HepG2 (cell line): ENCODE measurements at regions not wholly inside any gene's neighbourhood (a gene's known extent, or its start where the extent isn't known, plus 50 kb on each side); places are given as distances from the start of the nearest gene placed in this dataset.

ENCODE experiments used
- FOSL1 ChIP-seq: sonication (generic); formaldehyde crosslinking; IDR thresholded peaks from 2 replicates; pipeline ENCODE4 v1.9.0; 2021; ENCODE audit warnings: missing genetic modification reagents, borderline replicate concordance
- FOSL2 ChIP-seq: sonication (generic); formaldehyde crosslinking; IDR thresholded peaks from 2 replicates; pipeline ENCODE4 v1.4.0; 2020; ENCODE audit warnings: missing genetic modification reagents
- HES4 ChIP-seq: sonication (generic); formaldehyde crosslinking; IDR thresholded peaks from 2 replicates; pipeline ENCODE4 v1.9.0; 2021; ENCODE audit warnings: mild to moderate bottlenecking, missing genetic modification reagents, borderline replicate concordance
- IKZF4 ChIP-seq: sonication (generic); formaldehyde crosslinking; IDR thresholded peaks from 2 replicates; pipeline ENCODE4 v1.5.1; 2020; ENCODE audit warnings: borderline replicate concordance, mild to moderate bottlenecking, low read depth, missing genetic modification reagents; ENCODE audit errors: not compliant biosample characterization
- NFATC3 ChIP-seq: sonication (generic); formaldehyde crosslinking; IDR thresholded peaks from 2 replicates; pipeline ENCODE4 v1.5.1; 2020; ENCODE audit warnings: mild to moderate bottlenecking, missing genetic modification reagents
- PCBP2 ChIP-seq: fragments of 200-400 bp; formaldehyde crosslinking; optimal IDR thresholded peaks from 2 replicates; pipeline ENCODE3; 2018; ENCODE audit warnings: low read length, low read depth; ENCODE audit not compliant: poor library complexity, severe bottlenecking
- RARA ChIP-seq: IDR thresholded peaks from 2 replicates; pipeline ENCODE4 v1.6.1; 2016; ENCODE audit warnings: missing genetic modification reagents, missing compliant biosample characterization
- SAP130 ChIP-seq: IDR thresholded peaks from 2 replicates; pipeline ENCODE4 v1.6.1; 2016; ENCODE audit warnings: low read depth
- SMARCE1 ChIP-seq: fragments of 450-650 bp; IDR thresholded peaks from 2 replicates; pipeline ENCODE4 v1.6.1; 2017; ENCODE audit warnings: borderline replicate concordance
- SOX13 ChIP-seq, 3 experiments: fragments of 450-650 bp in 1 of 3; sonication (generic) in 1 of 3; formaldehyde crosslinking in 1 of 3; IDR thresholded peaks in 2 of 3; conservative IDR thresholded peaks in 1 of 3; 2 replicates each; pipeline versions ENCODE4 v1.5.0 to v1.6.1; 2016 to 2020; ENCODE audit warnings: antibody characterized with exemption in 1 of 3, mild to moderate bottlenecking in 1 of 3, missing compliant biosample characterization in 1 of 3, missing genetic modification reagents in 1 of 3, moderate library complexity in 1 of 3
- SOX5 ChIP-seq: IDR thresholded peaks from 2 replicates; pipeline ENCODE4 v1.6.1; 2016; ENCODE audit warnings: borderline replicate concordance
- ZNF564 ChIP-seq: sonication (generic); formaldehyde crosslinking; IDR thresholded peaks from 2 replicates; pipeline ENCODE4 v1.8.1; 2023; ENCODE audit warnings: mild to moderate bottlenecking, missing genetic modification reagents
- ZNF839 ChIP-seq: sonication (generic); formaldehyde crosslinking; IDR thresholded peaks from 2 replicates; pipeline ENCODE4 v1.4.0; 2020; ENCODE audit warnings: missing genetic modification reagents, mild to moderate bottlenecking, borderline replicate concordance
- TF ChIP-seq, protein P1 (sequence below): sonication (generic); formaldehyde crosslinking; IDR thresholded peaks from 2 replicates; pipeline ENCODE4 v1.4.0; 2020; ENCODE audit warnings: missing genetic modification reagents
- TF ChIP-seq, protein P2 (sequence below): sonication (generic); formaldehyde crosslinking; IDR thresholded peaks from 2 replicates; pipeline ENCODE4 v1.4.0; 2020; ENCODE audit warnings: low read depth, missing genetic modification reagents
- TF ChIP-seq, protein P3 (sequence below): sonication (generic); formaldehyde crosslinking; IDR thresholded peaks from 2 replicates; pipeline ENCODE4 v1.8.0; 2022; ENCODE audit warnings: mild to moderate bottlenecking, missing genetic modification reagents
- TF ChIP-seq, protein P4 (sequence below): sonication (generic); formaldehyde crosslinking; IDR thresholded peaks from 2 replicates; pipeline ENCODE4 v1.4.0; 2020; ENCODE audit warnings: missing genetic modification reagents
- TF ChIP-seq, protein P5 (sequence below): sonication (generic); formaldehyde crosslinking; IDR thresholded peaks from 2 replicates; pipeline ENCODE4 v1.9.0; 2021; ENCODE audit warnings: missing genetic modification reagents, mild to moderate bottlenecking, borderline replicate concordance

DNA sequence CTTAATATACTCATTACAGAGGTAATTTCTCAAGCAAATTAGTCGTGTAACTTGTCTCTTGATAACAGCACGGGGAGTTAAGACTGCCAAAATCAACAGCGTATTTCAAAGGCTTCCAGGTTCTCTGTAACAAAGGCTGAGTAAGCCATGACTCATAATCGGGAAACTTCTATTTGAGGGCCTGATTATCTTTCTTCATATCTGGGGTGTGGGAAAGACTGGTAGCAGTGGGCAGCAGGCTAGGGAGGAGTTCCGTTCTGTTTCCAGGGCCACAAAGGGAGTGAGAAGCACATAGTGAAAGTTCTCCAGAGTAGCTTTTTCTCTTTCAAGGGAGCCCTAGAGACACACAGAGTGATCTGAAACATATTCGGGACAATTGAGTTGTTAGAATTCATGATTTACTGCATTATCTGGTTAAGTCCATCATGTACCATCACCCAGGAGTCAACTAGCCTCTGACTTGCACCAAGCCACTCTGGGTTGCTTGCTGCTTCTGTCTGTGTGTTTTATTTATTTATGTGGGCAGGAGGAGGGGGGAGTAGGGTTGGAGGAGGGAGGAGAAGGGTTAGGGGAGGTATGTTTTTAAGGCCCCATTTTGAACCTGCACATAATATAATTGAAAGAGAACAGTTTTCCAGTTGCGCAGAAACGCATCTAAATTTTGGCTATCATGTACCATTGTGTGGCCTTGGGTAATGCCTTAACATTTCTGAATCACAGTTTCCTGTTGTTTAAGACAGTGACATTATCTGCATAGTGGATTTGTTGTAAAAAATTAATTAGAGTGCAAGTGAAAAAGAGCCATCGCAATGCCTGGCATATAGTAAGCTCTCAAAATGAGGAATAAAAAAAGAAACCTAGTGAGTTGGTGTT is 80.5 kb upstream of the ITPRID2 start (continued):
- TF ChIP-seq FOSL2 (CRISPR knock-in tag) (peak; percentile 93), RARA (CRISPR knock-in tag) (peak; percentile 17; the same call in 1 of the 2 replicates), ZNF839 (CRISPR knock-in tag) (no peak), FOSL1 (CRISPR knock-in tag) (peak; percentile 70; the same call in 1 of the 2 replicates), NFATC3 (no peak), ZNF564 (CRISPR knock-in tag) (no peak), SMARCE1 (no peak), PCBP2 (peak; percentile 77), SOX13 (IDR thresholded peaks at IDR 0.05) (peak; percentile 17; the same call in 1 of the 2 replicates), SOX13 (CRISPR knock-in tag; conservative IDR thresholded peaks at IDR 0.05 in 1 of 2, IDR thresholded peaks at IDR 0.05 in 1 of 2) (peak in 1 of 2 experiments; percentile 70; a peak in 1 of 4 replicates), SOX5 (peak; percentile 66; the same call in 1 of the 2 replicates), IKZF4 (CRISPR knock-in tag) (no peak), HES4 (CRISPR knock-in tag) (no peak), SAP130 (CRISPR knock-in tag) (peak; percentile 18; the same call in 1 of the 2 replicates)
- TF ChIP-seq, protein P1, sequence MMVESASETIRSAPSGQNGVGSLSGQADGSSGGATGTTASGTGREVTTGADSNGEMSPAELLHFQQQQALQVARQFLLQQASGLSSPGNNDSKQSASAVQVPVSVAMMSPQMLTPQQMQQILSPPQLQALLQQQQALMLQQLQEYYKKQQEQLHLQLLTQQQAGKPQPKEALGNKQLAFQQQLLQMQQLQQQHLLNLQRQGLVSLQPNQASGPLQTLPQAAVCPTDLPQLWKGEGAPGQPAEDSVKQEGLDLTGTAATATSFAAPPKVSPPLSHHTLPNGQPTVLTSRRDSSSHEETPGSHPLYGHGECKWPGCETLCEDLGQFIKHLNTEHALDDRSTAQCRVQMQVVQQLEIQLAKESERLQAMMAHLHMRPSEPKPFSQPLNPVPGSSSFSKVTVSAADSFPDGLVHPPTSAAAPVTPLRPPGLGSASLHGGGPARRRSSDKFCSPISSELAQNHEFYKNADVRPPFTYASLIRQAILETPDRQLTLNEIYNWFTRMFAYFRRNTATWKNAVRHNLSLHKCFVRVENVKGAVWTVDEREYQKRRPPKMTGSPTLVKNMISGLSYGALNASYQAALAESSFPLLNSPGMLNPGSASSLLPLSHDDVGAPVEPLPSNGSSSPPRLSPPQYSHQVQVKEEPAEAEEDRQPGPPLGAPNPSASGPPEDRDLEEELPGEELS (CRISPR knock-in tag) = 0 out of 2 replicates have a peak, but pooled peaks have one; percentile 13
- TF ChIP-seq, protein P2, sequence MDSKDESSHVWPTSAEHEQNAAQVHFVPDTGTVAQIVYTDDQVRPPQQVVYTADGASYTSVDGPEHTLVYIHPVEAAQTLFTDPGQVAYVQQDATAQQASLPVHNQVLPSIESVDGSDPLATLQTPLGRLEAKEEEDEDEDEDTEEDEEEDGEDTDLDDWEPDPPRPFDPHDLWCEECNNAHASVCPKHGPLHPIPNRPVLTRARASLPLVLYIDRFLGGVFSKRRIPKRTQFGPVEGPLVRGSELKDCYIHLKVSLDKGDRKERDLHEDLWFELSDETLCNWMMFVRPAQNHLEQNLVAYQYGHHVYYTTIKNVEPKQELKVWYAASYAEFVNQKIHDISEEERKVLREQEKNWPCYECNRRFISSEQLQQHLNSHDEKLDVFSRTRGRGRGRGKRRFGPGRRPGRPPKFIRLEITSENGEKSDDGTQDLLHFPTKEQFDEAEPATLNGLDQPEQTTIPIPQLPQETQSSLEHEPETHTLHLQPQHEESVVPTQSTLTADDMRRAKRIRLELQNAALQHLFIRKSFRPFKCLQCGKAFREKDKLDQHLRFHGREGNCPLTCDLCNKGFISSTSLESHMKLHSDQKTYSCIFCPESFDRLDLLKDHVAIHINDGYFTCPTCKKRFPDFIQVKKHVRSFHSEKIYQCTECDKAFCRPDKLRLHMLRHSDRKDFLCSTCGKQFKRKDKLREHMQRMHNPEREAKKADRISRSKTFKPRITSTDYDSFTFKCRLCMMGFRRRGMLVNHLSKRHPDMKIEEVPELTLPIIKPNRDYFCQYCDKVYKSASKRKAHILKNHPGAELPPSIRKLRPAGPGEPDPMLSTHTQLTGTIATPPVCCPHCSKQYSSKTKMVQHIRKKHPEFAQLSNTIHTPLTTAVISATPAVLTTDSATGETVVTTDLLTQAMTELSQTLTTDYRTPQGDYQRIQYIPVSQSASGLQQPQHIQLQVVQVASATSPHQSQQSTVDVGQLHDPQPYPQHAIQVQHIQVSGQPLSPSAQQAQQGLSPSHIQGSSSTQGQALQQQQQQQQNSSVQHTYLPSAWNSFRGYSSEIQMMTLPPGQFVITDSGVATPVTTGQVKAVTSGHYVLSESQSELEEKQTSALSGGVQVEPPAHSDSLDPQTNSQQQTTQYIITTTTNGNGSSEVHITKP (CRISPR knock-in tag) = 0 out of 2 replicates have a peak, but pooled peaks have one; percentile 26
- TF ChIP-seq, protein P3, sequence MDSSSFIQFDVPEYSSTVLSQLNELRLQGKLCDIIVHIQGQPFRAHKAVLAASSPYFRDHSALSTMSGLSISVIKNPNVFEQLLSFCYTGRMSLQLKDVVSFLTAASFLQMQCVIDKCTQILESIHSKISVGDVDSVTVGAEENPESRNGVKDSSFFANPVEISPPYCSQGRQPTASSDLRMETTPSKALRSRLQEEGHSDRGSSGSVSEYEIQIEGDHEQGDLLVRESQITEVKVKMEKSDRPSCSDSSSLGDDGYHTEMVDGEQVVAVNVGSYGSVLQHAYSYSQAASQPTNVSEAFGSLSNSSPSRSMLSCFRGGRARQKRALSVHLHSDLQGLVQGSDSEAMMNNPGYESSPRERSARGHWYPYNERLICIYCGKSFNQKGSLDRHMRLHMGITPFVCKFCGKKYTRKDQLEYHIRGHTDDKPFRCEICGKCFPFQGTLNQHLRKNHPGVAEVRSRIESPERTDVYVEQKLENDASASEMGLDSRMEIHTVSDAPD = no peak
- TF ChIP-seq, protein P4, sequence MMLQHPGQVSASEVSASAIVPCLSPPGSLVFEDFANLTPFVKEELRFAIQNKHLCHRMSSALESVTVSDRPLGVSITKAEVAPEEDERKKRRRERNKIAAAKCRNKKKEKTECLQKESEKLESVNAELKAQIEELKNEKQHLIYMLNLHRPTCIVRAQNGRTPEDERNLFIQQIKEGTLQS (CRISPR knock-in tag) = peak; percentile 61; the same call in 1 of the 2 replicates
- TF ChIP-seq, protein P5, sequence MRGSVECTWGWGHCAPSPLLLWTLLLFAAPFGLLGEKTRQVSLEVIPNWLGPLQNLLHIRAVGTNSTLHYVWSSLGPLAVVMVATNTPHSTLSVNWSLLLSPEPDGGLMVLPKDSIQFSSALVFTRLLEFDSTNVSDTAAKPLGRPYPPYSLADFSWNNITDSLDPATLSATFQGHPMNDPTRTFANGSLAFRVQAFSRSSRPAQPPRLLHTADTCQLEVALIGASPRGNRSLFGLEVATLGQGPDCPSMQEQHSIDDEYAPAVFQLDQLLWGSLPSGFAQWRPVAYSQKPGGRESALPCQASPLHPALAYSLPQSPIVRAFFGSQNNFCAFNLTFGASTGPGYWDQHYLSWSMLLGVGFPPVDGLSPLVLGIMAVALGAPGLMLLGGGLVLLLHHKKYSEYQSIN (CRISPR knock-in tag) = no peak
